Kidney capillary endothelial cell (primary cell): ENCODE measurements at regions not wholly inside any gene's neighbourhood (a gene's known extent, or its start where the extent isn't known, plus 50 kb on each side); places are given as distances from the start of the nearest gene placed in this dataset.

Source experiments
- DNase-seq: peaks from one replicate; pipeline ENCODE4 v3.0.0-alpha.2; 2018; ENCODE audit warnings: low spot score

GRCh38 chr2:9105601-9106337 is 100.8 kb upstream of the ASAP2 start:
- no peak for DNase-seq

GRCh38 chr2:9103663-9104277 is 100.3 kb upstream of the MBOAT2 start:
- no peak for DNase-seq

- DNase-seq = no peak
Measured at GRCh38 chr2:9102861-9103662, 99.6 kb upstream of the MBOAT2 start.

- DNase-seq = no peak
Measured at GRCh38 chr2:9101763-9102425, 98.4 kb upstream of the MBOAT2 start.

- no peak for DNase-seq
Measured at GRCh38 chr2:9100080-9100876, 96.8 kb upstream of the MBOAT2 start.

- no peak for DNase-seq
Measured at GRCh38 chr2:9099341-9099751, 95.9 kb upstream of the MBOAT2 start.

GRCh38 chr2:9097892-9098291 is 94.4 kb upstream of the MBOAT2 start:
- no peak for DNase-seq

- DNase-seq = no peak
Measured at GRCh38 chr2:9097239-9097638, 93.8 kb upstream of the MBOAT2 start.

GRCh38 chr2:9096761-9097160 is 93.3 kb upstream of the MBOAT2 start:
- no peak for DNase-seq

- DNase-seq = peak; percentile 44
Measured at GRCh38 chr2:9095690-9096089, 92.2 kb upstream of the MBOAT2 start.

GRCh38 chr2:9095226-9095625 is 91.7 kb upstream of the MBOAT2 start:
- no peak for DNase-seq

- no peak for DNase-seq
Measured at GRCh38 chr2:9094117-9094516, 90.6 kb upstream of the MBOAT2 start.

- DNase-seq = no peak
Measured at GRCh38 chr2:9093324-9093723, 89.8 kb upstream of the MBOAT2 start.

GRCh38 chr2:9092383-9093282 is 89.1 kb upstream of the MBOAT2 start:
- no peak for DNase-seq

- DNase-seq = peak; percentile 31
Measured at GRCh38 chr2:9091811-9092210, 88.3 kb upstream of the MBOAT2 start.

- no peak for DNase-seq
Measured at GRCh38 chr2:9089831-9090230, 86.3 kb upstream of the MBOAT2 start.

GRCh38 chr2:9087121-9087681 is 83.7 kb upstream of the MBOAT2 start:
- DNase-seq = no peak

- DNase-seq = no peak
Measured at GRCh38 chr2:9086465-9086864, 83.0 kb upstream of the MBOAT2 start.

GRCh38 chr2:9085353-9085752 is 81.9 kb upstream of the MBOAT2 start:
- DNase-seq = no peak

- DNase-seq = no peak
Measured at GRCh38 chr2:9083287-9083686, 79.8 kb upstream of the MBOAT2 start.
